ENCODE measurements at regions not wholly inside any gene's neighbourhood (a gene's known extent, or its start where the extent isn't known, plus 50 kb on each side); places are given as distances from the start of the nearest gene placed in this dataset.
A peak's percentile ranks its signal among the peaks of the same experiment; 100 is the strongest.

DNA sequence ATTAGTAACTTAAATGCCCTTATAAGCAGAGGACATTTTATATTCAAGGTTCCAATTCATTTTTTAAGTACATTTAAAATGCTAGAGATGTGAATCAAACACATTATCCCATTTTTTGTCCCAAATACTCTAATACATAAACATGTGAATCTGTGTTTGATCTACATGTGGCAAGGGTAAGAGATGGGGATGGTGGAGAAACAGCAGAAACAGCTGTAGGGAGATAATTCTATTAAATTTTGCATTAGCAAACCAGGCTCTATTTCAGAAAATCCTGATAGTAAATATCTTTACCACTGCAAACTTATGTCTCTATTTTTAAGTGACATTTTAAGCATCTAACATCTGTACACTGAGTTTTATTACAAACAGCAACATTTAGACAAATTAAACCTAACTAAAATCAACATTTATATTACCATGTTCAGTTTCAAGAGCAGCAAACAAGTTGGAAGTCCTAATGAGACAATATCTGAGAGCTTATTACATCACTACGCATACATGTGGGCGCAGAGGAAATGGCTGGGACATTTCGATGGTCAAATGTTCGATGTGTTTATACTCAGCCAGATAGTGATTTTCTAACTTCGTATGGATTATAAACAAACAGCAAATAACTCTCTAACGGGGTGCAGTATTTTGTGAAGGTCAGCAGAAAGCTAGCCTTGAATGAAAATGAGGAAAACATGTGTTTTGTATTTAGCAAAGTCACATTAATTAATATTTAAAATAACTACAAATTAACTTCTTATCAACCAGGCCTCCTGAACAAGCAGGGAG, 165.1 kb downstream of the GJA1 start:
- no peak overlapping the region for H3K4me3 ChIP-seq (ENCODE audit: low read depth, low read length)
- no peak for TF ChIP-seq CTCF (conservative IDR thresholded peaks at IDR 0.05; ENCODE audit: low read depth, low read length)
- DNase-seq (ENCODE audit: low read depth): peak; percentile 27

GRCh38 chr6:121603486-121603885, 168.0 kb downstream of the GJA1 start:
- DNase-seq (ENCODE audit: low read depth): no peak
- no peak overlapping the region for H3K4me3 ChIP-seq (ENCODE audit: low read depth, low read length)
- no peak for TF ChIP-seq CTCF (conservative IDR thresholded peaks at IDR 0.05; ENCODE audit: low read depth, low read length)

DNA sequence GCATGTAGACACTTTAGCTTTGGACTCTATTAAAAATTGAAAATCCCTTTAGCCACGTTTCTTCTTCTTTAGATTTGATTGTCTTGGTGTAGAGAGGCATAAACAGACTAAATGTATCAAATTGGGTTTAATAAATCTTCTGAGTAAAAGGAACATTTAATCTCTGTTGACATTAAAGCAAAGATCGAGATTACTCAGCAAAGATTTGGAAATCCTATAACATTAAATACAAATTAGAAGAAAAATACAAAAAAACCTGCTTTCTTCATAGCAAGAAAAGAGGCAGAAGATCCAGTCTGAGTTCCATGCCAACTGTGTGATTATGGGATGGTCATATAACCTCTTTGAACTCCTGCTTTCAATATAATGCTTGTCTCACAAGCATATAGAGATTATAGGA, 172.3 kb downstream of the GJA1 start:
- TF ChIP-seq CTCF (conservative IDR thresholded peaks at IDR 0.05; ENCODE audit: low read depth, low read length): no peak

GRCh38 chr6:121608270-121608669, 172.8 kb downstream of the GJA1 start:
- no peak overlapping the region for H3K4me3 ChIP-seq (ENCODE audit: low read depth, low read length)
- TF ChIP-seq CTCF (conservative IDR thresholded peaks at IDR 0.05; ENCODE audit: low read depth, low read length): no peak
- peak; percentile 40 for DNase-seq (ENCODE audit: low read depth)

More for the DNA sequence above, 172.3 kb downstream of the GJA1 start:
- no peak overlapping the region for H3K4me3 ChIP-seq (ENCODE audit: low read depth, low read length)
- DNase-seq (ENCODE audit: low read depth): no peak

GRCh38 chr6:121609281-121609680, 173.8 kb downstream of the GJA1 start:
- no peak for DNase-seq (ENCODE audit: low read depth)
- no peak overlapping the region for H3K4me3 ChIP-seq (ENCODE audit: low read depth, low read length)
- TF ChIP-seq CTCF (conservative IDR thresholded peaks at IDR 0.05; ENCODE audit: low read depth, low read length): no peak

GRCh38 chr6:121612927-121613326, 177.5 kb downstream of the GJA1 start:
- peak; percentile 16 for DNase-seq (ENCODE audit: low read depth)
- no peak overlapping the region for H3K4me3 ChIP-seq (ENCODE audit: low read depth, low read length)
- no peak for TF ChIP-seq CTCF (conservative IDR thresholded peaks at IDR 0.05; ENCODE audit: low read depth, low read length)

DNA sequence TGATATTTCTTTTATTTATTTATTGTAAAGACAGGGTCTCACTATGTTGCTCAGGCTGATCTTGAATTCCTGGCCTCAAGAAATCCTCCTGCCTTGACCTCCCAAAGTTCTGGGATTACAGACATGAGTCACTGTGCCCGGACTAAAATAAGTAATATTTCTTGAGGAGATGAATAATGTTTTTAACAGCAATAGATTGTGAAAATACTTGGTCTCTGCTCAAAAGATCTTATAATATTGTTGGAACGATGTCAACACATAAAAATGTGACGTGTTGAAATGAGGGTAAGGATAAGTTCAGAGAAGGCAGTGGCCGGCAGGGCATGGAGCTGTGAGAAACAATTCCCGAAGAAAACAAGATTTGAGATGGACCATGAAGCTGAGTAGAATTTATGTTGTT, 178.7 kb downstream of the GJA1 start:
- no peak for TF ChIP-seq CTCF (conservative IDR thresholded peaks at IDR 0.05; ENCODE audit: low read depth, low read length)
- peak; percentile 65 for DNase-seq (ENCODE audit: low read depth)
- no peak overlapping the region for H3K4me3 ChIP-seq (ENCODE audit: low read depth, low read length)

All from choroid plexus epithelial cell (primary cell).